ENCODE measurements at regions not wholly inside any gene's neighbourhood (a gene's known extent, or its start where the extent isn't known, plus 50 kb on each side); places are given as distances from the start of the nearest gene placed in this dataset.

- TF ChIP-seq, protein P1, sequence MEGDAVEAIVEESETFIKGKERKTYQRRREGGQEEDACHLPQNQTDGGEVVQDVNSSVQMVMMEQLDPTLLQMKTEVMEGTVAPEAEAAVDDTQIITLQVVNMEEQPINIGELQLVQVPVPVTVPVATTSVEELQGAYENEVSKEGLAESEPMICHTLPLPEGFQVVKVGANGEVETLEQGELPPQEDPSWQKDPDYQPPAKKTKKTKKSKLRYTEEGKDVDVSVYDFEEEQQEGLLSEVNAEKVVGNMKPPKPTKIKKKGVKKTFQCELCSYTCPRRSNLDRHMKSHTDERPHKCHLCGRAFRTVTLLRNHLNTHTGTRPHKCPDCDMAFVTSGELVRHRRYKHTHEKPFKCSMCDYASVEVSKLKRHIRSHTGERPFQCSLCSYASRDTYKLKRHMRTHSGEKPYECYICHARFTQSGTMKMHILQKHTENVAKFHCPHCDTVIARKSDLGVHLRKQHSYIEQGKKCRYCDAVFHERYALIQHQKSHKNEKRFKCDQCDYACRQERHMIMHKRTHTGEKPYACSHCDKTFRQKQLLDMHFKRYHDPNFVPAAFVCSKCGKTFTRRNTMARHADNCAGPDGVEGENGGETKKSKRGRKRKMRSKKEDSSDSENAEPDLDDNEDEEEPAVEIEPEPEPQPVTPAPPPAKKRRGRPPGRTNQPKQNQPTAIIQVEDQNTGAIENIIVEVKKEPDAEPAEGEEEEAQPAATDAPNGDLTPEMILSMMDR (IDR thresholded peaks at IDR 0.05; ENCODE audit: poor library complexity, severe bottlenecking), result no peak
- TF ChIP-seq TAF1 (IDR thresholded peaks at IDR 0.05; ENCODE audit: low read depth), result no peak
- TF ChIP-seq, protein P2, sequence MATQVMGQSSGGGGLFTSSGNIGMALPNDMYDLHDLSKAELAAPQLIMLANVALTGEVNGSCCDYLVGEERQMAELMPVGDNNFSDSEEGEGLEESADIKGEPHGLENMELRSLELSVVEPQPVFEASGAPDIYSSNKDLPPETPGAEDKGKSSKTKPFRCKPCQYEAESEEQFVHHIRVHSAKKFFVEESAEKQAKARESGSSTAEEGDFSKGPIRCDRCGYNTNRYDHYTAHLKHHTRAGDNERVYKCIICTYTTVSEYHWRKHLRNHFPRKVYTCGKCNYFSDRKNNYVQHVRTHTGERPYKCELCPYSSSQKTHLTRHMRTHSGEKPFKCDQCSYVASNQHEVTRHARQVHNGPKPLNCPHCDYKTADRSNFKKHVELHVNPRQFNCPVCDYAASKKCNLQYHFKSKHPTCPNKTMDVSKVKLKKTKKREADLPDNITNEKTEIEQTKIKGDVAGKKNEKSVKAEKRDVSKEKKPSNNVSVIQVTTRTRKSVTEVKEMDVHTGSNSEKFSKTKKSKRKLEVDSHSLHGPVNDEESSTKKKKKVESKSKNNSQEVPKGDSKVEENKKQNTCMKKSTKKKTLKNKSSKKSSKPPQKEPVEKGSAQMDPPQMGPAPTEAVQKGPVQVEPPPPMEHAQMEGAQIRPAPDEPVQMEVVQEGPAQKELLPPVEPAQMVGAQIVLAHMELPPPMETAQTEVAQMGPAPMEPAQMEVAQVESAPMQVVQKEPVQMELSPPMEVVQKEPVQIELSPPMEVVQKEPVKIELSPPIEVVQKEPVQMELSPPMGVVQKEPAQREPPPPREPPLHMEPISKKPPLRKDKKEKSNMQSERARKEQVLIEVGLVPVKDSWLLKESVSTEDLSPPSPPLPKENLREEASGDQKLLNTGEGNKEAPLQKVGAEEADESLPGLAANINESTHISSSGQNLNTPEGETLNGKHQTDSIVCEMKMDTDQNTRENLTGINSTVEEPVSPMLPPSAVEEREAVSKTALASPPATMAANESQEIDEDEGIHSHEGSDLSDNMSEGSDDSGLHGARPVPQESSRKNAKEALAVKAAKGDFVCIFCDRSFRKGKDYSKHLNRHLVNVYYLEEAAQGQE (IDR thresholded peaks at IDR 0.05; ENCODE audit: borderline replicate concordance), result no peak
- no peak for TF ChIP-seq EZH2 (IDR thresholded peaks at IDR 0.05; ENCODE audit: borderline replicate concordance, insufficient read depth, low read length, poor library complexity, severe bottlenecking)
- TF ChIP-seq SMC3 (conservative IDR thresholded peaks at IDR 0.05; ENCODE audit: poor library complexity), result no peak
- TF ChIP-seq POLR2AphosphoS5 (IDR thresholded peaks at IDR 0.05), result no peak
These were observed 133.9 kb downstream of the PDGFRA start for GRCh38 chr4:54363037-54363436.

Measured in neural cell (in vitro differentiated cells).